SU-DHL-6 (cell line): ENCODE measurements at regions not wholly inside any gene's neighbourhood (a gene's known extent, or its start where the extent isn't known, plus 50 kb on each side); places are given as distances from the start of the nearest gene placed in this dataset.
A peak's percentile ranks its signal among the peaks of the same experiment; 100 is the strongest.

Source experiments
- H2AFZ ChIP-seq: fragments of 200-600 bp; sonication (generic); 2 replicates; pipeline ENCODE4 v1.6.1; 2014; ENCODE audit warnings: low read depth, mild to moderate bottlenecking, moderate library complexity, mixed read lengths, antibody characterized with exemption, low read length; ENCODE audit not compliant: severe bottlenecking
- H3F3A ChIP-seq: fragments of 200-600 bp; shearing (Covaris generic); 2 replicates; pipeline ENCODE4 v1.6.0; 2016; ENCODE audit warnings: antibody characterized with exemption, mild to moderate bottlenecking; ENCODE audit not compliant: insufficient read depth
- H3K27ac ChIP-seq: fragments of 200-600 bp; sonication (generic); 2 replicates; pipeline ENCODE4 v1.5.1; 2016; ENCODE audit warnings: low read depth, mild to moderate bottlenecking, low read length, moderate library complexity, mixed read lengths
- H3K27me3 ChIP-seq: fragments of 200-600 bp; sonication (generic), shearing (Covaris generic); 2 replicates; pipeline ENCODE4 v1.6.0; 2014; ENCODE audit warnings: mild to moderate bottlenecking, low read length
- H3K36me3 ChIP-seq: fragments of 200-600 bp; sonication (generic); 2 replicates; pipeline ENCODE4 v1.6.1; 2014; ENCODE audit warnings: mild to moderate bottlenecking, low read length, mixed read lengths
- H3K4me2 ChIP-seq: fragments of 300-600, 200-600 bp; shearing (Covaris generic), sonication (generic); 2 replicates; pipeline ENCODE4 v1.6.0; 2014; ENCODE audit warnings: low read length, low read depth, mild to moderate bottlenecking; ENCODE audit not compliant: poor library complexity, severe bottlenecking
- H3K4me3 ChIP-seq: fragments of 200-600 bp; sonication (generic); 2 replicates; pipeline ENCODE4 v1.5.1; 2014; ENCODE audit warnings: antibody characterized with exemption, low read length, mild to moderate bottlenecking, mixed read lengths; ENCODE audit not compliant: insufficient read depth, poor library complexity, severe bottlenecking
- H3K79me2 ChIP-seq: fragments of 200-600 bp; sonication (generic); 2 replicates; pipeline ENCODE4 v1.6.1; 2014; ENCODE audit warnings: mild to moderate bottlenecking, low read length, moderate library complexity; ENCODE audit not compliant: insufficient read depth
- H3K9ac ChIP-seq: fragments of 200-600 bp; sonication (generic); 2 replicates; pipeline ENCODE4 v1.7.0; 2014; ENCODE audit warnings: mild to moderate bottlenecking, low read length
- H3K9me2 ChIP-seq: fragments of 200-600 bp; sonication (generic); replicated peaks from 2 replicates; pipeline ENCODE4 v1.6.1; 2014; ENCODE audit warnings: low read length; ENCODE audit not compliant: insufficient read depth
- H3K9me3 ChIP-seq: fragments of 200-600 bp; sonication (generic); 2 replicates; pipeline ENCODE4 v1.6.1; 2014; ENCODE audit warnings: low read length, mixed read lengths; ENCODE audit not compliant: insufficient read depth
- H4K20me1 ChIP-seq: fragments of 200-600 bp; sonication (generic); 2 replicates; pipeline ENCODE4 v1.6.1; 2014; ENCODE audit warnings: low read depth, mild to moderate bottlenecking, antibody characterized with exemption, low read length, moderate library complexity, mixed read lengths
- CTCF ChIP-seq: fragments of 200-600 bp; sonication (generic); IDR thresholded peaks from one replicate; pipeline ENCODE4 v1.5.1; 2017; ENCODE audit warnings: antibody characterized with exemption, mild to moderate bottlenecking, low read length, moderate library complexity; ENCODE audit not compliant: insufficient read depth, poor library complexity, severe bottlenecking
- EZH2phosphoT487 ChIP-seq: fragments of 200-600 bp; sonication (generic), shearing (Covaris generic); conservative IDR thresholded peaks from 2 replicates; pipeline ENCODE4 v1.6.1; 2018; ENCODE audit warnings: mild to moderate bottlenecking, antibody characterized with exemption, low read length, moderate library complexity, mixed read lengths

DNA sequence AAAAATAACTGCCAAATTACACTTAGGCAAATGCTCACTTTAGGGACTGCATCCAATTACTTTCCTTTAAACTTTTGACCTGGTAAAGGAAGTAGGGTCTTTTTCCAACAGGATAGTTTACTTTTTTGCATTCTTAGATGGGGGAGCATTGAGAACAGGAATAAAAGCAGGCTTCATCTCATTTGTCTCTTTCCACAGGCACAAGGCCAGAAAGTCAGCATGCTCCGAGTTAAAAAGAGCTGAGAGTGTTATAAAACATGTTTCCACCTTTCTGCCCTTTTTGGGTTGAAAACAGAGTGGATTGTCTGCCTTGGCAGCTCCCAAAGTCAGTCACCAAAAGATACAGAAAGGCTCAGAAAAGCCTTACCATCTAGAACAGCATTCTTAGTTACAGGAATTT is 404.9 kb upstream of the ALCAM start:
- no peaks in the 10 kb centered on the region for H3K9me2 ChIP-seq

DNA sequence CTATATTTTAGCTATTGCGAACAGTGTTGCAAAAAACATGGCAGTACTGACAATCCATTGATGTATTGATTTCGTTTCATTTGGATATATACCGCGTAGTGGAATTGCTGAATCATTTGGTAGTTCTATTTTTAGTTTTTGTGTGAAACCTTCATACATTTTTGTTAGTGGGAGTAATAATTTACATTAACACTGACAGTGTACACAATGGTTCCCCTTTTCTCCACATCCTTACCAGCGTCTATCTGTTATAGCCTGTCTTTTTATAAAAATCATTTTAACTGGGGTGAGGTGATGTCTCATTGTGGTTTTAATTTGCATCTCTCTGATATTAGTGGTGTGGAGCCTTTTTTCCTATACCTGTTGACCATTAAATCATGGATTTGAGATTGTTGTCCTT is 392.4 kb upstream of the ALCAM start:
- Histone ChIP-seq H2AFZ (no peak overlapping the region), H3K4me3 (no peak overlapping the region), H3K79me2 (no peaks in the 10 kb centered on the region), H3K27ac (no peak overlapping the region), H3K9me2 (no peaks in the 10 kb centered on the region), H3F3A (no peaks in the 10 kb centered on the region), H3K9ac (no peak overlapping the region), H3K27me3 (no peaks in the 10 kb centered on the region), H4K20me1 (no peaks in the 10 kb centered on the region), H3K4me2 (no peak overlapping the region), H3K36me3 (no peaks in the 10 kb centered on the region), H3K9me3 (no peaks in the 10 kb centered on the region)
- TF ChIP-seq EZH2phosphoT487 (no peak), CTCF (no peak)

More for the DNA sequence above, 404.9 kb upstream of the ALCAM start:
- Histone ChIP-seq H2AFZ (peak overlapping the region; percentile 39), H3F3A (no peaks in the 10 kb centered on the region), H3K4me3 (no peak overlapping the region), H4K20me1 (no peaks in the 10 kb centered on the region), H3K4me2 (no peak overlapping the region), H3K27ac (no peak overlapping the region), H3K9me3 (no peaks in the 10 kb centered on the region), H3K79me2 (no peaks in the 10 kb centered on the region), H3K9ac (no peak overlapping the region), H3K27me3 (no peaks in the 10 kb centered on the region), H3K36me3 (no peaks in the 10 kb centered on the region)
- no peak for TF ChIP-seq CTCF

- H3K79me2 ChIP-seq: no peaks in the 10 kb centered on the region
- no peak for TF ChIP-seq EZH2phosphoT487
- no peak for TF ChIP-seq CTCF
- H3K9me2 ChIP-seq: no peaks in the 10 kb centered on the region
- no peaks in the 10 kb centered on the region for H3K9me3 ChIP-seq
- H3K4me2 ChIP-seq: no peak overlapping the region
- H3K36me3 ChIP-seq: no peaks in the 10 kb centered on the region
- no peak overlapping the region for H2AFZ ChIP-seq
- no peaks in the 10 kb centered on the region for H4K20me1 ChIP-seq
- no peak overlapping the region for H3K4me3 ChIP-seq
- H3K27me3 ChIP-seq: no peaks in the 10 kb centered on the region
- no peak overlapping the region for H3K27ac ChIP-seq
- H3K9ac ChIP-seq: no peak overlapping the region
- no peaks in the 10 kb centered on the region for H3F3A ChIP-seq
Measured at GRCh38 chr3:104977719-104978118, 389.0 kb upstream of the ALCAM start.

DNA sequence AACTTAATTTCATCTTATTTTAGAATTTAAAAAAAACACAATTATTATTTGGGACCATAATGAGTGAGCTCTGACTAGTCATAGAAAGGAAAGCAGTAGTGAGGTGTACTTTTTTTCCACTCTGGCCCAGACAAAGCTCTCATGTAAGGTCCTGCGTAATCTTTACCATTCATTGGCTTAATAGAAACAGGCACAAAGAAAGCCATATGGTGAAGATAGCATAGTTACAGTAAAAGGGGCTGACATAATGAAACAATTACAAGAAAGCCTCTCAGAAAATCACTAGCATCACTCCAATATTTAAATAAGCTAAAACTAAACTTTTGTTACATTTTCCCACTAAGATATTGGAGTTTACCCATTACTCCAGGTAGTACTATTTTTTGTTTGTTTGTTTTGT is 384.6 kb upstream of the ALCAM start:
- Histone ChIP-seq H3K79me2 (no peaks in the 10 kb centered on the region), H3K4me3 (no peak overlapping the region), H3K9ac (no peak overlapping the region), H3K9me2 (no peaks in the 10 kb centered on the region), H3K27me3 (no peaks in the 10 kb centered on the region), H3K9me3 (no peaks in the 10 kb centered on the region), H3K36me3 (no peaks in the 10 kb centered on the region), H3K27ac (no peak overlapping the region), H3K4me2 (no peak overlapping the region), H3F3A (no peaks in the 10 kb centered on the region), H4K20me1 (no peaks in the 10 kb centered on the region), H2AFZ (peak overlapping the region; percentile 24)
- TF ChIP-seq CTCF: no peak
- TF ChIP-seq EZH2phosphoT487: no peak
